ENCODE measurements at regions not wholly inside any gene's neighbourhood (a gene's known extent, or its start where the extent isn't known, plus 50 kb on each side); places are given as distances from the start of the nearest gene placed in this dataset.

GRCh38 chr2:71872466-71873051 lies 275.1 kb downstream of the CYP26B1 start:
- TF ChIP-seq CTCF (IDR thresholded peaks at IDR 0.05) (no peak), POLR2A (IDR thresholded peaks at IDR 0.05) (no peak)

All from heart left ventricle (tissue), 13 donors.